A549 (cell line): ENCODE measurements at regions not wholly inside any gene's neighbourhood (a gene's known extent, or its start where the extent isn't known, plus 50 kb on each side); places are given as distances from the start of the nearest gene placed in this dataset.

Source experiments
- ATAC-seq, 2 experiments: fragments of 200-7000 bp in 1 of 2; fragments of >200 bp in 1 of 2; cut with Nextera tagmentation in 1 of 2; cut with Tn5 transposase in 1 of 2; 3 replicates each; pipeline versions ENCODE4 v1.8.0 to v1.9.1; 2018 to 2020; ENCODE audit warnings: mild to moderate bottlenecking in 1 of 2, moderate library complexity in 1 of 2
- CTCF ChIA-PET: fragments of 300-600 bp; sonication (Branson Sonifier 250); formaldehyde crosslinking; extraction: SDS; loops from one replicate; lab custom pipeline; 2021; ENCODE audit warnings: antibody characterized with exemption, inconsistent platforms; lab: Yijun Ruan, JAX
- POLR2A ChIA-PET: fragments of 350-600 bp; formaldehyde crosslinking; extraction: SDS; loops from one replicate; lab custom pipeline; 2021; ENCODE audit warnings: antibody characterized with exemption, inconsistent platforms; lab: Yijun Ruan, JAX
- DNase-seq, 2 experiments: peaks; one replicate each; pipeline versions ENCODE4 v3.0.0 to v3.0.0-alpha.2; 2011 to 2016; ENCODE audit warnings: low read depth in 1 of 2, low spot score in 1 of 2
- FAIRE-seq: peaks from 2 replicates; lab custom pipeline; 2011; peaks lifted over from hg19 to GRCh38; lab: Jason Lieb, UNC
- H3K27ac ChIP-seq, 2 experiments: fragments of >200 bp; sonication (Bioruptor Twin); formaldehyde crosslinking; 3 replicates each; pipeline ENCODE4 v1.5.1; 2016 to 2017
- H3K4me1 ChIP-seq: fragments of >200 bp; sonication (Bioruptor Twin); formaldehyde crosslinking; 3 replicates; pipeline ENCODE4 v1.6.1; 2016
- H3K4me2 ChIP-seq: fragments of >200 bp; sonication (Bioruptor Twin); formaldehyde crosslinking; 3 replicates; pipeline ENCODE4 v1.6.1; 2016
- H3K4me3 ChIP-seq: fragments of >200 bp; sonication (Bioruptor Twin); formaldehyde crosslinking; 3 replicates; pipeline ENCODE4 v1.5.1; 2016
- H3K9me3 ChIP-seq: fragments of >200 bp; sonication (Bioruptor Twin); formaldehyde crosslinking; 3 replicates; pipeline ENCODE4 v1.6.1; 2016
- CBX8 ChIP-seq: fragments of 200-600 bp; sonication (generic); IDR thresholded peaks from 2 replicates; pipeline ENCODE4 v1.6.1; 2016
- CHD2 ChIP-seq: fragments of 150-350 bp; IDR thresholded peaks from 2 replicates; pipeline ENCODE4 v1.6.1; 2014; ENCODE audit warnings: low read length; ENCODE audit not compliant: partially characterized antibody
- EHF ChIP-seq: fragments of 250-450 bp; sonication (Bioruptor Pico); IDR thresholded peaks from 2 replicates; pipeline ENCODE4 v1.5.0; 2020; ENCODE audit warnings: mild to moderate bottlenecking
- ESRRA ChIP-seq: fragments of 150-350 bp; IDR thresholded peaks from 2 replicates; pipeline ENCODE4 v1.6.1; 2014; ENCODE audit warnings: mild to moderate bottlenecking, low read length, borderline replicate concordance
- FOSL2 ChIP-seq, 2 experiments: fragments of 450-650 bp in 1 of 2; fragments of >200 bp in 1 of 2; sonication (Bioruptor Twin) in 1 of 2; formaldehyde crosslinking; IDR thresholded peaks; 2 replicates each; pipeline versions ENCODE4 v1.5.0 to v1.6.1; 2016 to 2020; ENCODE audit warnings: mild to moderate bottlenecking in 1 of 2, moderate library complexity in 1 of 2
- HEYL ChIP-seq: fragments of 250-450 bp; sonication (Bioruptor Pico); IDR thresholded peaks from 2 replicates; pipeline ENCODE4 v1.8.0; 2021; ENCODE audit warnings: mild to moderate bottlenecking, moderate library complexity
- HOXB5 ChIP-seq: fragments of 250-450 bp; sonication (Bioruptor Pico); IDR thresholded peaks from 2 replicates; pipeline ENCODE4 v1.5.0; 2020; ENCODE audit warnings: mild to moderate bottlenecking, moderate library complexity
- JUNB ChIP-seq: fragments of >200 bp; sonication (Bioruptor Twin); formaldehyde crosslinking; IDR thresholded peaks from 2 replicates; pipeline ENCODE4 v1.6.1; 2016
- KDM1A ChIP-seq: fragments of 200-600 bp; sonication (generic); IDR thresholded peaks from 2 replicates; pipeline ENCODE4 v1.6.1; 2016; ENCODE audit warnings: low read depth, mild to moderate bottlenecking
- MAFK ChIP-seq: fragments of 450-650 bp; IDR thresholded peaks from 2 replicates; pipeline ENCODE4 v1.6.1; 2014; ENCODE audit not compliant: partially characterized antibody
- NFE2L2 ChIP-seq: fragments of 150-350 bp; conservative IDR thresholded peaks from 2 replicates; pipeline ENCODE4 v1.6.1; 2014; ENCODE audit warnings: low read length
- NPAS2 ChIP-seq: fragments of 250-450 bp; sonication (Bioruptor Pico); IDR thresholded peaks from 2 replicates; pipeline ENCODE4 v1.8.0; 2022; ENCODE audit warnings: mild to moderate bottlenecking, moderate library complexity, borderline replicate concordance
- NR3C1 ChIP-seq: fragments of >200 bp; sonication (Bioruptor Twin); formaldehyde crosslinking; IDR thresholded peaks from 3 replicates; pipeline ENCODE4 v1.6.1; 2017
- PHF8 ChIP-seq: fragments of 200-600 bp; sonication (generic); IDR thresholded peaks from 2 replicates; pipeline ENCODE4 v1.6.1; 2016; ENCODE audit warnings: low read depth, mild to moderate bottlenecking, antibody characterized with exemption, moderate library complexity, borderline replicate concordance
- POLR2AphosphoS2 ChIP-seq: conservative IDR thresholded peaks from 2 replicates; pipeline ENCODE4 v1.6.1; 2012; ENCODE audit warnings: low read length, improper control_type of control experiment, inconsistent platforms
- RCOR1 ChIP-seq: fragments of 150-350 bp; IDR thresholded peaks from 2 replicates; pipeline ENCODE4 v1.6.1; 2014; ENCODE audit warnings: antibody characterized with exemption, low read length, low read depth
- TFCP2L1 ChIP-seq: fragments of 250-450 bp; sonication (Bioruptor Pico); IDR thresholded peaks from 2 replicates; pipeline ENCODE4 v1.5.0; 2021; ENCODE audit warnings: mild to moderate bottlenecking
- TP53 ChIP-seq: fragments of 250-450 bp; sonication (Bioruptor Pico); IDR thresholded peaks from 2 replicates; pipeline ENCODE4 v1.5.0; 2021; ENCODE audit warnings: mild to moderate bottlenecking, moderate library complexity
- ZC3H11A ChIP-seq: fragments of 450-650 bp; IDR thresholded peaks from 2 replicates; pipeline ENCODE4 v1.6.1; 2014; ENCODE audit warnings: antibody characterized with exemption, mild to moderate bottlenecking
- WGBS: methylation state at CpG from one replicate; pipeline ENCODE4 v1.1.6; 2017; ENCODE audit errors: missing lambda C conversion rate; 5-methylcytosine and 5-hydroxymethylcytosine counted together
- TF ChIP-seq, protein P1 (sequence below): fragments of >200 bp; sonication (Bioruptor Twin); formaldehyde crosslinking; IDR thresholded peaks from 2 replicates; pipeline ENCODE4 v1.6.1; 2016
- TF ChIP-seq, protein P2 (sequence below): fragments of >200 bp; sonication (Bioruptor Twin); formaldehyde crosslinking; IDR thresholded peaks from 3 replicates; pipeline ENCODE4 v1.5.1; 2016
- TF ChIP-seq, protein P3 (sequence below): IDR thresholded peaks from 2 replicates; pipeline ENCODE4 v1.6.1; 2012; ENCODE audit warnings: low read depth, borderline replicate concordance
- TF ChIP-seq, protein P4 (sequence below): IDR thresholded peaks from 2 replicates; pipeline ENCODE4 v1.6.1; 2012

DNA sequence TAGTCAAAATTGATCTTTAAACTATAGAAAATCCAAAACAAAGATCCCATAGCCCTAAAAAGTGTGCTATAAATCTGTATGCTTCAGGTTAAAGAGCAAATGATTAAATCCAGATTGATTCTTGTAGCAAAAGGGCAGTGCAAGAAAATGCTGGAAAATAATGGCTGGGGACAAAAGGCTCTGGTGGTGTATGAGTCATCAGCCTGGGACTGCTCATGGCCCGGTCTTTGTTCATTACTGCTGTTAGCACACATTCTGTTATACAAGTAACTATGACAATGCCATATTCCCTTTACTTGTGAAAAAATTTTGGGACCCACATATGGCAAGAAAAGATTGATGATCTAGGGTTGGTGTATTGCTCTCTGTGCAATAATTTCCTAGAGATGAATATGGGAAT, 89.1 kb downstream of the RWDD3 start:
- DNase-seq (no peak), FAIRE-seq (no peak), ATAC-seq (no peak)
- WGBS, result 0% methylated on average over 1 of the region's 1 CpG
- Histone ChIP-seq H3K27ac (no peak overlapping the region), H3K4me1 (no peaks in the 10 kb centered on the region), H3K9me3 (no peaks in the 10 kb centered on the region), H3K4me3 (no peak overlapping the region), H3K4me2 (no peak overlapping the region)
- ChIA-PET POLR2A (no interaction called here), CTCF (no interaction called here)
- no peak for TF ChIP-seq MAFK
- TF ChIP-seq, protein P1, sequence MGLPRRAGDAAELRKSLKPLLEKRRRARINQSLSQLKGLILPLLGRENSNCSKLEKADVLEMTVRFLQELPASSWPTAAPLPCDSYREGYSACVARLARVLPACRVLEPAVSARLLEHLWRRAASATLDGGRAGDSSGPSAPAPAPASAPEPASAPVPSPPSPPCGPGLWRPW, result no peak
- no peak for TF ChIP-seq NPAS2 (CRISPR knock-in tag)
- TF ChIP-seq FOSL2 (IDR thresholded peaks at IDR 0.05), result no peak
- peak; percentile 30; the same call in 1 of the 2 replicates for TF ChIP-seq FOSL2 (CRISPR knock-in tag; IDR thresholded peaks at IDR 0.05)

DNA sequence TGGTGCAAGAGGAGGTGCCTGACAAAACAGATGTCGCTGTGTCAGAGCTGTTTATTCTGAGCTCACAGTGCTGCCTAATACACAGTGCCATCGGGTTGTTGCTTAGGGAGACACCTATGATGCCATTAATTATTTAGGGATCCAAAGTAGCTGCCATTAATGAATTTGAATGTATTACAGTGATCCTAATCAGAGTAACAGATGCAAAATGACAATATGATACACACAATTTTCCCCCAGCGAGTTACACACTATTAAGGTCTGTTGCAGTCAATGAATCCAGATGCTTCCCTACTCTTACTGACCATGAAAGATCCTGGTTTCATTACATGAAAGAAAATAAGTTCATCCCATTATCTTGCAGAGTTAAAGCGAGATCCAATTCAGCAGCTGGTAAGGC, 91.3 kb downstream of the RWDD3 start:
- CTCF ChIA-PET, result no interaction called here
- 9% methylated on average over 4 of the region's 4 CpGs for WGBS
- no peaks in the 10 kb centered on the region for H3K9me3 ChIP-seq
- TF ChIP-seq NPAS2 (CRISPR knock-in tag) (no peak), FOSL2 (IDR thresholded peaks at IDR 0.05) (no peak), FOSL2 (CRISPR knock-in tag; IDR thresholded peaks at IDR 0.05) (no peak), NR3C1 (no peak)
- TF ChIP-seq, protein P2, sequence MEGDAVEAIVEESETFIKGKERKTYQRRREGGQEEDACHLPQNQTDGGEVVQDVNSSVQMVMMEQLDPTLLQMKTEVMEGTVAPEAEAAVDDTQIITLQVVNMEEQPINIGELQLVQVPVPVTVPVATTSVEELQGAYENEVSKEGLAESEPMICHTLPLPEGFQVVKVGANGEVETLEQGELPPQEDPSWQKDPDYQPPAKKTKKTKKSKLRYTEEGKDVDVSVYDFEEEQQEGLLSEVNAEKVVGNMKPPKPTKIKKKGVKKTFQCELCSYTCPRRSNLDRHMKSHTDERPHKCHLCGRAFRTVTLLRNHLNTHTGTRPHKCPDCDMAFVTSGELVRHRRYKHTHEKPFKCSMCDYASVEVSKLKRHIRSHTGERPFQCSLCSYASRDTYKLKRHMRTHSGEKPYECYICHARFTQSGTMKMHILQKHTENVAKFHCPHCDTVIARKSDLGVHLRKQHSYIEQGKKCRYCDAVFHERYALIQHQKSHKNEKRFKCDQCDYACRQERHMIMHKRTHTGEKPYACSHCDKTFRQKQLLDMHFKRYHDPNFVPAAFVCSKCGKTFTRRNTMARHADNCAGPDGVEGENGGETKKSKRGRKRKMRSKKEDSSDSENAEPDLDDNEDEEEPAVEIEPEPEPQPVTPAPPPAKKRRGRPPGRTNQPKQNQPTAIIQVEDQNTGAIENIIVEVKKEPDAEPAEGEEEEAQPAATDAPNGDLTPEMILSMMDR, result no peak
- no peak for ATAC-seq
- no peak for DNase-seq
- no peak for FAIRE-seq
- POLR2A ChIA-PET, result no interaction called here
- H3K27ac ChIP-seq, result no peak overlapping the region
- no peaks in the 10 kb centered on the region for H3K4me1 ChIP-seq
- no peak overlapping the region for H3K4me2 ChIP-seq
- no peak overlapping the region for H3K4me3 ChIP-seq

DNA sequence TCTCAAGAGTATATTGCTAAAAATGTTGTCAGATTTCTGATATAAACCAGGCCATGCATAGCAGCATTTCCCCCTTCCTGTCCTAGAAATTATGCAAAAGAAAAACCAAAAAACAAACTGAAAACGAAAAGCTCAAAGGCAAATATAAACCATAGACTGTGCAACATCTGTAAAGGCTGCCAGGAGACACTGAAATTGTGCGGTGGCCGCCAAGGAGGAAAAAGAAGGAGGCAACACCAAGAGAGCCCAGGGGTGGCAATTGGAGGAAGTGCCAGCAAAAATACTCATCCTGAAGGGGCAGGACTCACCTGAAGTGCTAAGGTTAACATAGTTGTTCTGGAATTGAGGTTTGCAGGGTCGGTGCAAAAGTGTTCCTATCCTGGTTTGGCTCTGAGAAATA, 92.0 kb downstream of the RWDD3 start:
- TF ChIP-seq NFE2L2, result no peak
- TF ChIP-seq MAFK, result no peak
- no peak for TF ChIP-seq EHF (CRISPR knock-in tag)
- TF ChIP-seq, protein P3, sequence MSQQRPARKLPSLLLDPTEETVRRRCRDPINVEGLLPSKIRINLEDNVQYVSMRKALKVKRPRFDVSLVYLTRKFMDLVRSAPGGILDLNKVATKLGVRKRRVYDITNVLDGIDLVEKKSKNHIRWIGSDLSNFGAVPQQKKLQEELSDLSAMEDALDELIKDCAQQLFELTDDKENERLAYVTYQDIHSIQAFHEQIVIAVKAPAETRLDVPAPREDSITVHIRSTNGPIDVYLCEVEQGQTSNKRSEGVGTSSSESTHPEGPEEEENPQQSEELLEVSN, result no peak
- TF ChIP-seq PHF8, result no peak
- TF ChIP-seq ZC3H11A, result no peak
- TF ChIP-seq JUNB, result no peak
- no peak for TF ChIP-seq KDM1A
- TF ChIP-seq, protein P4, sequence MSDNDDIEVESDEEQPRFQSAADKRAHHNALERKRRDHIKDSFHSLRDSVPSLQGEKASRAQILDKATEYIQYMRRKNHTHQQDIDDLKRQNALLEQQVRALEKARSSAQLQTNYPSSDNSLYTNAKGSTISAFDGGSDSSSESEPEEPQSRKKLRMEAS, result no peak
- TF ChIP-seq ESRRA, result no peak
- Histone ChIP-seq H3K4me2 (no peak overlapping the region), H3K9me3 (no peaks in the 10 kb centered on the region), H3K4me1 (no peaks in the 10 kb centered on the region), H3K4me3 (no peak overlapping the region), H3K27ac (no peak overlapping the region)
- ATAC-seq (no peak), FAIRE-seq (no peak), DNase-seq (no peak)
- CTCF ChIA-PET, result interaction anchor here (0.6 kb wide), 1 partner anchor 1270 kb away, joined by 3 read pairs; no protein-coding TSS in a partner anchor
- WGBS, result 28% methylated on average over 4 of the region's 4 CpGs
- POLR2A ChIA-PET, result no interaction called here

DNA sequence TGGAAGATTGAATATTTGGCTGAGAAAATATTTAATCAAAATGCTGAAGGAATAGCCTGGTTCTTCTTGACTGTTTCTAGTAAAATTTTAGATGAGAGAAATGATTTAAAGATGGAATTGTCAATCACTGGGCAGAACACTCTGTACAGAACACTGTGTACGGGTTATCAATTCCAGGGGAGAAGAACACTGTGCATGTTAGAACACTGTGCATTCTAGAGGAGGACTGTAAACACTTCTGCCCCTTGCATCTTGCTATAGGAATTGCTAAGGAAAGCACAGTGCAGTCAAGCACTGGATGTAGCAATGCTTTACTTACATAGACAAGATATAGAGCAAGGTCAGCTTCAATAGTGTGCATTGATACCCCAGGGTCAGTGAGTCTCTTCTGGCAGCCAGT, 98.7 kb downstream of the RWDD3 start:
- no peak for TF ChIP-seq TFCP2L1 (CRISPR knock-in tag)
- TF ChIP-seq, protein P4, result no peak
- no peak for TF ChIP-seq POLR2AphosphoS2
- TF ChIP-seq FOSL2 (IDR thresholded peaks at IDR 0.05), result no peak
- no peak for TF ChIP-seq FOSL2 (CRISPR knock-in tag; IDR thresholded peaks at IDR 0.05)
- no peak for TF ChIP-seq TP53
- TF ChIP-seq NR3C1, result no peak
- no peak for TF ChIP-seq KDM1A
- no peak for TF ChIP-seq CHD2
- TF ChIP-seq CBX8, result no peak
- TF ChIP-seq HEYL, result no peak
- TF ChIP-seq, protein P3, result no peak
- TF ChIP-seq RCOR1, result no peak
- no peak for TF ChIP-seq HOXB5 (CRISPR knock-in tag)
- H3K4me2 ChIP-seq, result no peak overlapping the region
- H3K4me1 ChIP-seq, result no peaks in the 10 kb centered on the region
- POLR2A ChIA-PET, result no interaction called here
- 24% methylated on average over 1 of the region's 1 CpG for WGBS
- FAIRE-seq, result no peak
- no peaks in the 10 kb centered on the region for H3K9me3 ChIP-seq
- ATAC-seq, result no peak
- no peak overlapping the region for H3K4me3 ChIP-seq
- CTCF ChIA-PET, result no interaction called here
- DNase-seq, result no peak
- H3K27ac ChIP-seq, result no peak overlapping the region
